ENCODE measurements at regions not wholly inside any gene's neighbourhood (a gene's known extent, or its start where the extent isn't known, plus 50 kb on each side); places are given as distances from the start of the nearest gene placed in this dataset.
"Not testable (repeated sequence)": the region's sequence is repeated elsewhere in the genome, so short reads cannot be mapped to it uniquely, and the experiment has no call there.

DNA sequence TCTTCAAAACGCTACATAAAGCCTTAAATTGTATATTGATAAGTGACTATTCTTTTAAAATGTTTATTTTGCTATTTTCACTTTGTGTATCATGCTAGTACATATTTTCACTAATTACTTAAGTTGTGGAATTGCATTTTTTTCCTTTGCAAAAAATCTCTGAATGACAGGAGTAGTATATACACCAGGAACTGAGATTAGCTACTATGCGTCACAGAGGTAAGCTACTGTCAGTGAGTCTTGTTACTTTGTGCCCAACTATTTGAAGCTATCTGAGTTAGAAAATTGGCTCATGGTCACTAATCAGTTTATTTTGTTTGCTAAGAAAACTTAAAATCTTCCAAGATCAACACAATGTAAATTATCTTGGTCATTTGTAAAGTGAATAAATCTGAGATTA lies 887.4 kb downstream of the TMTC2 start:
- Histone ChIP-seq H3K4me3 (no peak overlapping the region), H3K4me1 (replicated peaks in 1 of 2) (no peaks in the 10 kb centered on the region), H3K9me3 (replicated peaks in 1 of 3) (no peaks in the 10 kb centered on the region), H3K27ac (no peak overlapping the region), H3K27me3 (no peaks in the 10 kb centered on the region), H3K36me3 (replicated peaks in 1 of 2) (no peaks in the 10 kb centered on the region)
- TF ChIP-seq CTCF (IDR thresholded peaks at IDR 0.05), result no peak
- TF ChIP-seq POLR2A (IDR thresholded peaks at IDR 0.05), result no peak
- 66 to 74% (median 71%) methylated on average over 2 of the region's 2 CpGs for WGBS, 4 donors
- intact Hi-C loops (cut with DNase I), result no loop called here
- DNase-seq, result no peak

GRCh38 chr12:83573671-83574070 lies 887.0 kb downstream of the TMTC2 start:
- H3K4me1 ChIP-seq (replicated peaks in 1 of 2), result no peaks in the 10 kb centered on the region
- no peaks in the 10 kb centered on the region for H3K27me3 ChIP-seq
- WGBS, 4 donors, result 41 to 44% (median 42%) methylated on average over 4 of the region's 4 CpGs
- TF ChIP-seq CTCF (IDR thresholded peaks at IDR 0.05) (no peak), POLR2A (IDR thresholded peaks at IDR 0.05) (no peak)
- no peak overlapping the region for H3K27ac ChIP-seq
- DNase-seq, result peak in 5 of 7 donors; percentile 16 to 38 (median 32)
- intact Hi-C loops (cut with DNase I), result no loop called here
- H3K4me3 ChIP-seq, result no peak overlapping the region
- H3K9me3 ChIP-seq (replicated peaks in 1 of 3), result no peaks in the 10 kb centered on the region
- H3K36me3 ChIP-seq (replicated peaks in 1 of 2), result no peaks in the 10 kb centered on the region

GRCh38 chr12:83559650-83560049 lies 872.9 kb downstream of the TMTC2 start:
- intact Hi-C loops (cut with DNase I), result no loop called here
- Histone ChIP-seq H3K4me3 (no peak overlapping the region), H3K27ac (no peak overlapping the region), H3K9me3 (replicated peaks in 1 of 3) (no peaks in the 10 kb centered on the region), H3K36me3 (replicated peaks in 1 of 2) (no peaks in the 10 kb centered on the region), H3K27me3 (no peaks in the 10 kb centered on the region), H3K4me1 (replicated peaks in 1 of 2) (no peaks in the 10 kb centered on the region)
- TF ChIP-seq CTCF (IDR thresholded peaks at IDR 0.05), result no peak
- no peak for TF ChIP-seq POLR2A (IDR thresholded peaks at IDR 0.05)
- DNase-seq, result no peak
- 75 to 84% (median 79%) methylated on average over 1 of the region's 1 CpG for WGBS, 4 donors

DNA sequence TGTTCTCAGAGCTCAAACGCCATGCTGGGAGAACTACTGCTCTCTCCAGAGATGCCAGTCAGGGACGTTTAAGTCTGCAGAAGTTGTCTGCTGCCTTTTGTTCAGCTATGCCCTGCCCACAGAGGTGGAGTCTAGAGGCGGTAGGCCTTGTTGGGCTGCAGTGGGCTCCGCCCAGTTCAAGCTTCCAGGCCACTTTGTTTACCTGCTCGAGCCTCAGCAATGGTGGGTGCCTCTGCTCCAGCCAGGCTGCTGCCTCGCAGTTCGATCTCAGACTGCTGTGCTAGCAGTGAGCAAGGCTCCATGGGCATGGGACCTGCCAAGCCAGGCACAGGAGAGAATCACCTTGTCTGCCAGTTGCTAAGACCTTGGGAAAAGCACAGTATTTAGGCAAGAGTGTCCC lies 869.3 kb downstream of the TMTC2 start:
- H3K4me1 ChIP-seq (replicated peaks in 1 of 2); DNase-seq; H3K4me3 ChIP-seq; intact Hi-C loops (cut with DNase I); H3K27ac ChIP-seq; H3K27me3 ChIP-seq; H3K9me3 ChIP-seq (replicated peaks in 1 of 3); H3K36me3 ChIP-seq (replicated peaks in 1 of 2): not testable (repeated sequence)
- WGBS, 4 donors, result 78 to 89% (median 82%) methylated on average over 3 to 7 of the region's 7 CpGs

GRCh38 chr12:83541446-83541845 lies 854.7 kb downstream of the TMTC2 start:
- Histone ChIP-seq H3K27me3 (no peaks in the 10 kb centered on the region), H3K4me1 (replicated peaks in 1 of 2) (no peaks in the 10 kb centered on the region), H3K9me3 (replicated peaks in 1 of 3) (no peaks in the 10 kb centered on the region), H3K27ac (no peak overlapping the region), H3K4me3 (no peak overlapping the region), H3K36me3 (replicated peaks in 1 of 2) (no peaks in the 10 kb centered on the region)
- TF ChIP-seq POLR2A (IDR thresholded peaks at IDR 0.05), result no peak
- no peak for TF ChIP-seq CTCF (IDR thresholded peaks at IDR 0.05)
- intact Hi-C loops (cut with DNase I), result no loop called here
- DNase-seq, result no peak

Data from adrenal gland (tissue), 9 donors.